Skeletal muscle satellite cell (primary cell): ENCODE measurements at regions not wholly inside any gene's neighbourhood (a gene's known extent, or its start where the extent isn't known, plus 50 kb on each side); places are given as distances from the start of the nearest gene placed in this dataset.

Source experiments
- H3K27me3 ChIP-seq: 2 replicates; pipeline ENCODE4 v1.7.0; 2013; ENCODE audit warnings: low read length; ENCODE audit not compliant: control insufficient read depth, insufficient read depth
- H3K36me3 ChIP-seq: 2 replicates; pipeline ENCODE4 v1.7.0; 2013; ENCODE audit warnings: mild to moderate bottlenecking, control low read depth, low read length; ENCODE audit not compliant: insufficient read depth
- H3K4me1 ChIP-seq: 2 replicates; pipeline ENCODE4 v1.7.0; 2013; ENCODE audit warnings: low read length; ENCODE audit not compliant: control insufficient read depth, insufficient read depth
- H3K4me2 ChIP-seq: 2 replicates; pipeline ENCODE4 v1.7.0; 2013; ENCODE audit warnings: mild to moderate bottlenecking, low read length
- H3K4me3 ChIP-seq: 2 replicates; pipeline ENCODE4 v1.7.0; 2013; ENCODE audit warnings: low read length
- H3K9ac ChIP-seq: 2 replicates; pipeline ENCODE4 v1.7.0; 2013; ENCODE audit warnings: mild to moderate bottlenecking, low read depth, low read length, moderate library complexity
- H3K9me3 ChIP-seq: replicated peaks from 2 replicates; pipeline ENCODE4 v1.7.0; 2013; ENCODE audit warnings: mild to moderate bottlenecking, control low read depth, low read length

- Histone ChIP-seq H3K4me3 (no peak overlapping the region), H3K9ac (no peak overlapping the region), H3K4me2 (no peak overlapping the region), H3K4me1 (no peaks in the 10 kb centered on the region), H3K27me3 (no peaks in the 10 kb centered on the region), H3K36me3 (no peaks in the 10 kb centered on the region), H3K9me3 (no peaks in the 10 kb centered on the region)
Observed at GRCh38 chr9:89792189-89793123, 187.6 kb downstream of the GADD45G start.

- Histone ChIP-seq H3K27me3 (no peaks in the 10 kb centered on the region), H3K9me3 (no peaks in the 10 kb centered on the region), H3K9ac (no peak overlapping the region), H3K4me1 (no peaks in the 10 kb centered on the region), H3K4me2 (no peak overlapping the region), H3K4me3 (no peak overlapping the region), H3K36me3 (no peaks in the 10 kb centered on the region)
Observed at GRCh38 chr9:89793124-89793495, 188.3 kb downstream of the GADD45G start.

- no peaks in the 10 kb centered on the region for H3K27me3 ChIP-seq
- no peaks in the 10 kb centered on the region for H3K36me3 ChIP-seq
- H3K4me3 ChIP-seq = no peak overlapping the region
- no peak overlapping the region for H3K9ac ChIP-seq
- H3K4me1 ChIP-seq = no peaks in the 10 kb centered on the region
- no peak overlapping the region for H3K4me2 ChIP-seq
- H3K9me3 ChIP-seq = no peaks in the 10 kb centered on the region
Observed at GRCh38 chr9:89793551-89793950, 188.7 kb downstream of the GADD45G start.

- no peaks in the 10 kb centered on the region for H3K27me3 ChIP-seq
- no peak overlapping the region for H3K9ac ChIP-seq
- no peak overlapping the region for H3K4me3 ChIP-seq
- no peak overlapping the region for H3K4me2 ChIP-seq
- no peaks in the 10 kb centered on the region for H3K4me1 ChIP-seq
- H3K36me3 ChIP-seq = no peaks in the 10 kb centered on the region
- no peaks in the 10 kb centered on the region for H3K9me3 ChIP-seq
Observed at GRCh38 chr9:89794918-89795317, 190.1 kb downstream of the GADD45G start.

- Histone ChIP-seq H3K27me3 (no peaks in the 10 kb centered on the region), H3K4me1 (no peaks in the 10 kb centered on the region), H3K4me3 (no peak overlapping the region), H3K9me3 (no peaks in the 10 kb centered on the region), H3K36me3 (no peaks in the 10 kb centered on the region), H3K9ac (no peak overlapping the region), H3K4me2 (no peak overlapping the region)
Observed at GRCh38 chr9:89795538-89796195, 190.9 kb downstream of the GADD45G start.

GRCh38 chr9:89796606-89797005 lies 191.8 kb downstream of the GADD45G start:
- Histone ChIP-seq H3K27me3 (peaks cover under 1% of the 10 kb centered on the region), H3K36me3 (no peaks in the 10 kb centered on the region), H3K4me3 (no peak overlapping the region), H3K9ac (no peak overlapping the region), H3K9me3 (no peaks in the 10 kb centered on the region), H3K4me1 (no peaks in the 10 kb centered on the region), H3K4me2 (no peak overlapping the region)

- H3K9me3 ChIP-seq = no peaks in the 10 kb centered on the region
- H3K4me2 ChIP-seq = no peak overlapping the region
- no peak overlapping the region for H3K4me3 ChIP-seq
- no peaks in the 10 kb centered on the region for H3K4me1 ChIP-seq
- peaks cover 7% of the 10 kb centered on the region for H3K27me3 ChIP-seq
- no peaks in the 10 kb centered on the region for H3K36me3 ChIP-seq
- H3K9ac ChIP-seq = no peak overlapping the region
Observed at GRCh38 chr9:89797255-89797654, 192.4 kb downstream of the GADD45G start.

- no peaks in the 10 kb centered on the region for H3K36me3 ChIP-seq
- H3K27me3 ChIP-seq = peaks cover 8% of the 10 kb centered on the region
- H3K9me3 ChIP-seq = no peaks in the 10 kb centered on the region
- no peak overlapping the region for H3K4me2 ChIP-seq
- no peak overlapping the region for H3K4me3 ChIP-seq
- H3K9ac ChIP-seq = no peak overlapping the region
- H3K4me1 ChIP-seq = no peaks in the 10 kb centered on the region
Observed at GRCh38 chr9:89797937-89798455, 193.2 kb downstream of the GADD45G start.

GRCh38 chr9:89798547-89799120 lies 193.8 kb downstream of the GADD45G start:
- H3K36me3 ChIP-seq = no peaks in the 10 kb centered on the region
- H3K4me3 ChIP-seq = no peak overlapping the region
- no peaks in the 10 kb centered on the region for H3K9me3 ChIP-seq
- peaks cover 8% of the 10 kb centered on the region for H3K27me3 ChIP-seq
- no peaks in the 10 kb centered on the region for H3K4me1 ChIP-seq
- H3K4me2 ChIP-seq = no peak overlapping the region
- H3K9ac ChIP-seq = no peak overlapping the region

- Histone ChIP-seq H3K9ac (no peak overlapping the region), H3K4me1 (no peaks in the 10 kb centered on the region), H3K9me3 (no peaks in the 10 kb centered on the region), H3K27me3 (peaks cover 8% of the 10 kb centered on the region), H3K4me2 (no peak overlapping the region), H3K36me3 (no peaks in the 10 kb centered on the region), H3K4me3 (no peak overlapping the region)
Observed at GRCh38 chr9:89799221-89799620, 194.4 kb downstream of the GADD45G start.

GRCh38 chr9:89799766-89800165 lies 195.0 kb downstream of the GADD45G start:
- Histone ChIP-seq H3K4me3 (no peak overlapping the region), H3K4me2 (no peak overlapping the region), H3K9ac (no peak overlapping the region)

More at GRCh38 chr9:89799766-89800165, 195.0 kb downstream of the GADD45G start:
- no peaks in the 10 kb centered on the region for H3K4me1 ChIP-seq
- H3K9me3 ChIP-seq = no peaks in the 10 kb centered on the region
- H3K27me3 ChIP-seq = peaks cover 8% of the 10 kb centered on the region
- no peaks in the 10 kb centered on the region for H3K36me3 ChIP-seq
